NCI-H2227 (cell line): ENCODE measurements at regions not wholly inside any gene's neighbourhood (a gene's known extent, or its start where the extent isn't known, plus 50 kb on each side); places are given as distances from the start of the nearest gene placed in this dataset.

Source experiments
- DNase-seq: peaks from one replicate; lab custom pipeline; 2025; ENCODE audit not compliant: unreplicated experiment; lab: John Stamatoyannopoulos, UW

DNA sequence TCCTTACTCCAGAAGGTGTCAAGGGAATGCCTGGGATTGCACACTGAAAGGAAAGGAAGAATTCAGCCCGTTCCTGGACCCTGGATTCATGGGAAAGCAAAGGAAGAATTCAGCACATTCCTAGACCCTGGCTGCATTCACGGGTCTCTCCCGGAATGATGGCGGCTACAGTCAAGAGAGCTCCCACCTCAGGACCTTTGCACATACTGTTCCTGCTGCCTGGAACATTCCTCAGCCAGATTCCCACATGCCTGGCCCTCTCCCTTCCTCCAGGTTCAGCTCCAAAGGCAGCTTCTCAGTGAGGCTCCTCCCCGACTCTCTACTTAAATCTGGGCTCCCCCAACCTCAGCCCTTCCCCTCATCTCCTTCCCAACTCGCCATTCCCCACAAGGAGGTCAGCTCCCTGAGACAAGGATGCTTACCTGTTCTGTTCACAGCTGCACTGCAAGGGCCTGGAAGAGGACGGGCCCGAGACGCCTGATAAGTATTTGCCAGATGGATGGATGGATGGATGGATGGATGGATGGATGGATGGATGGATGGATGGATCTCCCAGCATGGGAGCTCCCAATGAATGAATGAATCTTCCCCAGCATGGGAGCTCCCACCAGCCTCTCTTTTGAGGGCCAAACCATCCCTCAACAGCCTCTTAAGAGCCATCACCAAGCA is 77.4 kb downstream of the NCOR2 start:
- DNase-seq, result no peak

DNA sequence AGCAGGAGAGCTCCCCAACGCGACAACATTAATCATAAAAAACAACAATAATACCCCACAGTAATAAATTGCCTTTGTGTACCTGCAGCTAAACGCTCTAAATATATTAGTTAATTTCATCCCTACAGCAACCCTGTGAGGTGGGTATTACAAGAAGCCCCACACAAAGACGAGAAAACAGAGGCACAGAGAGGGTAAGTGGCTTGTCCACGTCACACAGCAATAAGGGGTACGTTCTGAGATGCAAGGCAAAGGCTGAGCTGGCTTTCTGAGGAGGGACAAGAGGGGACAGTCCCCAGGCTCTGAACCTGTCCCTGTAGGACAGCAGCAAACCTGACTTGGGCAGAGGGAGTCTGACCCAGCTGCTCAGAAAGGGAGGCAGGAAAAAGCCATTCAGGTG is 78.2 kb downstream of the NCOR2 start:
- no peak for DNase-seq

DNA sequence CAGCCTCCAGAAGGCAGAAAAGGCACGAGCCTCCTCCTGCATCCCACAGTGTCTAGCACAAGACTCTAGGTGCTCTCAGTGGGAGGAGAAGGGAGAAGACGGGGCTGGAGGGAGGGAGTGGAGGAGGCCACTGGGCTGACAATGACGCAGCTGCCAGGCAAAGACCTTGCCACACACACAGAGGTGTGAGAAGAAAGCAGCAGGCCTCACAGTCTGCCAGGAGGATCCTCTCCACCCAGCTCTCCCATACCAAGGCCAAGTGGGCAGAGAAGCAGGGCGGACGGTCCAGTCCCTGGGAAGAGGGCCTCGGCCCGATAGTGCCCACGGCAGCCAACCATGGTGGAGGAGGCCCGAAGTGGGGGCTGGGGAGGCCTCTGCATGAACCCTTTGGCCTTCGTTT is 78.9 kb downstream of the NCOR2 start:
- no peak for DNase-seq

DNA sequence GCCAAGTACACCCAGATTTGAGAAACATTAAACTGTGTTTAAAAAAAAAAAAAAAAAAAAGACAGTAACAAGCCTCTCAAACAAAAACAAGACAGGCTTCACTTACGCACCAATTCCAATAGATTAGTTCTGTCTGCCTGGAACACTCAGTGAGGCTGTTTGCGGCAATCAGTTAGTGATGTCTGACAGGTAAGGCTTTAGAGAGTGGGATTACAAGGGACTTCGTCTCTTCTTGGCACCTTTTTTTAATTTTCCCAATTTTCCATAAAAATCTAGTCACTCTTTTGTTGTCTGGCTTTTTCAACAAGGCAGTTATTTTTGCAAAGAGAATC is 79.6 kb downstream of the NCOR2 start:
- DNase-seq, result no peak

DNA sequence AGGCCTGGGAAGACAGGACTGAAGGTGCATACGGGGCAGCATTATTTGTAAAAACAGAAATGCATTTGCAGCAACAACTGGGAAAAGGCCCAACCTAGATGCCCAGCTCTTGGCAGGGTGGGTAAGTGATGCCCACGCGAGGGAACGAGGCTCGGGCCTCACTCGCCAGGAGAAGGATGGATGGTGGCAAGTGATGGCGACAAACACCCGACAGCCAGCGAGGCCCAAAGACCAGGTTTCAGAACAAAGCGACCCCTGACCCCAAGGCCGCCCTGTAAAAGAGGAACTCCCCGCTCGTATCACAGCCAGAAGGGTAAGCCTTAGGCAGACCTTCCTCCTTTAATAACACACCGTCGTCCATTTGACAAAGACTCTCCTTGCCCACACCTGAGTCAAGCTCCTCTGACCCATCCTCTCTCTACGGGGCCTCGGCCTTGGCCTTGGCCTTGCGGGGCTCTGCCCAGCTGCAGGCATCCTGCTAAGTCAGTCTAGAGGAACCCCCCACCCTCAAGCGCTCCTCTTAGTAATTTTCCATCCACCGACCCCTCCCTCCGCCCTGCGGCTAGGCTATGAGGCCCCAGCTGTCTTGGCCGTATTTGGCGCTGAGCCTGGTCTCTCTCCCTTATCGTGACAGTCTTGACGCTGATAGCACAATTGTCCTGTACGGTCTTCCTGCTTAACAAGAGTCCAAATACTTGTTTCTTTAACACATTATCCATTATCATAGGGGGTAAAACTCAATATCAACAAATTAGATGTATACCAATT is 80.2 kb downstream of the NCOR2 start:
- DNase-seq, result peak; percentile 15

DNA sequence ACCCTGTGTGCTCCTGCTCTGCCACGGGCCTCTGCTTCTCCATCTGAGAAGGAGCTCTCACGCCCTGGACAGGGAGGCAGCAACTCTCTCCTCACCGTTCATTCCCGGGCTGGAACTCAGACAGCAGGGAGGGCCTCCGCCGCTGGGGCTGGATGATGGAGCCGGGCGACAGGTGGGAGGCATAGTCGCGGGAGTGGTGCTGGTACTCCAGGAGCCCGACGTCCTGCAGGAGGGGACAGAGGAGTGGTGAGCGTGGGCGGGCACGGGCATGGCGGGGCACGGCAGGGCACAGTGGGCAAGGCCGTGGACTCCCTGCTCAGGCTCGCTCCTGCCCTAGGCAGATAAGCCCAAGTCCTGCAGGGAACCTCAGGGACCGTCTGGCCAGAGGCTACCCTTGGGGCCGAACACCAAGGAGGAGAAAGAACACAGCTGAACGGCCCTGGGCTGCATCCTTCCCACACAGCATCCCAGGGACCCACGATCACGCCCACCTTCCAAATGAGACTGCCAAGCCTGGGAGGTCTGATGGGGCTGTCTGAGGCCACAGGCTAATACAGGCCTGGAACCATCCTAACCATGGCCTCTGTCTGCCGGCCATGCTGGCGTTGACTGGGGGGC is 81.0 kb downstream of the NCOR2 start:
- DNase-seq, result no peak

DNA sequence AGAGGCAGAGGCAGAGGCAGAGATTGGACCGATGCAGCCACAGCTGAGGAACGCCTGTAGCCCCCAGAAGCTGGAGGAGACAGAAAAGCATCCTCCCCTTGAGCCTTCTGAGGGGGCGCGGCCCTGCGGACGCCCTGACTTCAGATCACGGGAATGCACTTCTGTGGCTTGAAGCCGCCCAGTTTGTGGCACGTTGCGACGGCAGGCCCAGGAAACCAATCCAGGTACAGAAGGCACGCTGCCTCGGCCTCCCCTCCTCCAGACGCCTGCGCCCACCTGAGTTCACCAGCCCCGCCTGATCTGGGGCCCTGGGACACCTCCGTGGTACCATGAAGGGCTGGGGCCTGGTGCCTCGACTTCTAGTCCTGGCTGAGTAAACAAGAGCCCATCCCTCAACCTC is 82.0 kb downstream of the NCOR2 start:
- no peak for DNase-seq

DNA sequence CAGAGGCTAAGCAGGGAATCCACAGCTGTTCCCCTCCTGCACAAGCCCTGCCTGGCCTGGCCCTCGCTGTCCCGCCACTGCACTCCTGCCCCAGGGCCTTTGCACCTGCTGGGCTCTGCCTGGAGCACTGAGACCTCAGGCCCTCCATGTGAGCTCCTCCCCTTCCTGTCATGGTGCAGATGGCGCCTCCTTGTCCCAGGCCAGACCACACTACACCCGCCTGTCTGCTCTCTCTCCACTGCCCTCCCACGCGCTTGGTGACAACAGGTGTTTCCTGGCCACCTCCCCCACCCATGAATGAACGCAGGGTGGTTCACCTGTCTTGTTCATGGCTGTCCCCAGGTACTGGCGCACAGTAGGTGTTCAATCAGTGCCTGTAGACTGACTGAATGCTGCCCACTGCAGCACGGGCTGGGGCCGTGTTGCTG is 82.9 kb downstream of the NCOR2 start:
- DNase-seq, result no peak

DNA sequence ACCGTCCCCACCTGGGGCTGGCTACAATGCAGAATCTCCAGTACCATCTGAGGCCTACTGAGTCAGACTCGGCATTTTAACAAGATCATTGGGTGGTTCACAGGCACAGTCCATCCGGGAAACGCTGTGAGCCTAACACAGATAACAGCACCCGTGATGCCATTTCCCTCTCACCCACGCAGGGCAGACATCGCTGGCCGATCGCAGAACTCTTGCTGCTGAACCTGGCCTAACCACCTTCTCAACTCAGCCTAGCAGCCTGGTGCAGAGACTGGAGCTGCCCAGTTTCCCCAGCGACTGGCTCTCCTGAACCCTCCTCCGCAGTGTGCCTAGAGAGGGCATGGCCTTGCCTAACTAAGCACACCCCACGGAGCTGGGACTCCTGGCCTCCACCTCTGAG is 83.3 kb downstream of the NCOR2 start:
- DNase-seq, result no peak

DNA sequence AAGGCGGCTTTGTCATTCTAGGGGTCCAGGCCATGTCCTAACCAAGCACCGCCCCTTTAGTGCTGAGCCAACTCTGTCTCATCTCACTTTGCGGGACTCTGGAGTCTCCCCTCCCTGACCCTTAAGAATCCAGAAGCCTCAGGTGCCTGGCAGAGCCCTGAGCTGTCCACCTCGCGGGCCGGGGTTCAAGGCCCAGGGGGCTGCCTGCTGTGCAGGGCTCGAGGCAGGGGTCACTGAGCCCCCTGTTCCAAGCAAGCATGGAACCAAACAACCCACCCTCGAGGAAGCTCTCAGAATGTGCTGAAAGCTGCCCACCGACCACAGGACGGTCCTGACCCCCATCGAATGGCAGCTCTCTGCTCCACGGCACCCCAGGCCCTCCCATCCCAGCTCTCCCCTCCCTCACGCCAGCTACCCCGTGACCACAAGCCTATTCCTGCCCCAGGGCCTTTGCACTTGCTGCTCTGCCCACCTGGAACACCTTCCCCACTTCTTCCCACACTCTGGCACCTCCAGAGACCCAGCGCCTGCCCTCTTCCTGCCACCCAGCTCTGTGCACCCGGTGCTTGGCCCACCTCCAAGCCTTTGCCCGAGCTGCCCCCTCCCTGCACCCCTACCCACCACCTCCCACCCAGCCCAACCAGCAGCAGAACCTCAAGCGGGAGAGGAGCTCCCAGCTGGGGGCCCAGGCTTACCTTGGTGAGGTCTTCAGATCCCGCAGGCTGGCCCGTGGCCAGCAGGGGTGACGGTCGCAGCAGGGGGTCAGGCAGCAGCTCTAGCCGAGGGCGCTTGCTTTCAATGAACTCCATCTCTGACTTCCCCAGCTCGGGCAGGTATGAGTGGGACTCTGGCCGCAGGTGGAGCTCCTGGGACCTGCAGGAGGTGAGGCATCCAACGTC is 84.3 kb downstream of the NCOR2 start:
- DNase-seq, result no peak

DNA sequence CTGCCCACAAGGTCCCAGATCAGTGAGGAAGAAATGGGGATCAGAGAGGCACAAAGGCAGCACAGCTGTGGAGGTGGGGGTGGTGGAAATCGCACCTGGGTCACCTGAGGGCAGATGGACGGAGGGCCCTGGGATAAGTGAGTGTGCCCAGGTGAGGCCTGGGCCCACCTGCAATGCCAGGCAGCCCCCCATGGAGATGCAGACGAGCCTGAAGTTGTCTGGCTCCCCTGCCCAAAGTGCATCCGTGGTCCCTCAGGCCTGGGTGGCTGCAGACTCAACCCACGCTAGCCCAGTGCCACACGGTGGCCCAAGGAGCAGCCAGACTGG is 84.9 kb downstream of the NCOR2 start:
- no peak for DNase-seq

DNA sequence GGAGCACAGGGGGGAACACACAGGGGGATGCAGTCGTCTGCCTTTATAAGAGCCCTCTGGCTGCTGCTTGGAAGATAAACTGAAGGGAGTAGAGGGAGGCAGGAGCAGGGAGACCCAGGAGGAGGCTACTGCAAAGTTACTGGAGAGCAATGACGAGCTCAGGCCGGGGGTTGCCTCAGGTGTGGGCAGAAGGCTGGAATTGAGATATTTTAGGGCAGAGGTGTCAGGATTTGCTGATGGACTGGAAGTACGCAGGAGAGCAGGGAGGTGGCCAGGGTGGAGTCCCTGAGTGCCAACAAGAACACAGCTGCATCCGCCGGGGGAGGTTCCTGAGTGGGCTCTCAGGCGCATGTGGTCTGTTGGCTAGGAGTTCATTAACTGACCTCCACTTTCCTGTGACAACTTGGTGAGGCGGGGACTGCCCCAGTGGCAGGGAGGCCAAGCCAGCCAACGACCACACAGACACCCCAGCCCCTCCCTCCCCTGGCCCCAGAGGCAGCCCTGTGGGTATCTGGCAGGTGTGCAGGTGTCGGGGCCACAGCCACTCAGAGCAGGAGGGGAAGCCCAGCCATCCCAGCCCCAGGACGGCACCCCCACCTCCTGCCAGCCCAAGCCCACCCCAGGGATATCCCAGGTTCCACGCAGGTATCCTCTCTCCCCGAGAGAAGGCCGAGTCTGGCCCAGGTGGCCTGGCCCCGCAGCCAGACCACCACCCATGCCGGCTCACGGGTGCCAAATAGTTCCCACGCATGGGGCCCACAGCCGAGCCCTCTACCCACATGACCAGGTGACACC is 85.4 kb downstream of the NCOR2 start:
- no peak for DNase-seq

DNA sequence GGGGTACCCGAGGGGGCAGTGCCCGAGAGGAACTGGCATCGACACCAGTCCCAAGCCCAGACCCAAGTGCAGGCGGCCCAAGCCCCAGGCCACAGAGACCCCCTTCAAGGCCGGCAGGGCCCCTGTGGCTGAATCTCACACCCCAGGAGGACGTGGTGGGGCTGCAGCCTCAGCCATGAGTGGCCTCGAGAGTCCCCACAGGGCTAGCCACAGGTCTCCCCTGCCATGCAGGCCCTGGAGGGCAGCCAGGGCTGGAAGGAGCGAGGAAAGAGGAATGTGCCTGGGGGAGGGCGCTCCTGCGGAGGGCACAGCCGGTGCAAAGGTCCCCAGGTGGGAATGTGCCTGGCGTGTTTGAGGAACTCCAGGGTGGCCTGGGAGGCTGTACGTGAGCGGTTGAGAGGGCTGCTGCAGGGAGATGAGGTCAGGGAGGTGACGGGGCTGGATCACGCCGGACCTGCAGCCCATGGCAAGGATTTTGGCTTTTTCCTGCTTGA is 86.1 kb downstream of the NCOR2 start:
- no peak for DNase-seq

DNA sequence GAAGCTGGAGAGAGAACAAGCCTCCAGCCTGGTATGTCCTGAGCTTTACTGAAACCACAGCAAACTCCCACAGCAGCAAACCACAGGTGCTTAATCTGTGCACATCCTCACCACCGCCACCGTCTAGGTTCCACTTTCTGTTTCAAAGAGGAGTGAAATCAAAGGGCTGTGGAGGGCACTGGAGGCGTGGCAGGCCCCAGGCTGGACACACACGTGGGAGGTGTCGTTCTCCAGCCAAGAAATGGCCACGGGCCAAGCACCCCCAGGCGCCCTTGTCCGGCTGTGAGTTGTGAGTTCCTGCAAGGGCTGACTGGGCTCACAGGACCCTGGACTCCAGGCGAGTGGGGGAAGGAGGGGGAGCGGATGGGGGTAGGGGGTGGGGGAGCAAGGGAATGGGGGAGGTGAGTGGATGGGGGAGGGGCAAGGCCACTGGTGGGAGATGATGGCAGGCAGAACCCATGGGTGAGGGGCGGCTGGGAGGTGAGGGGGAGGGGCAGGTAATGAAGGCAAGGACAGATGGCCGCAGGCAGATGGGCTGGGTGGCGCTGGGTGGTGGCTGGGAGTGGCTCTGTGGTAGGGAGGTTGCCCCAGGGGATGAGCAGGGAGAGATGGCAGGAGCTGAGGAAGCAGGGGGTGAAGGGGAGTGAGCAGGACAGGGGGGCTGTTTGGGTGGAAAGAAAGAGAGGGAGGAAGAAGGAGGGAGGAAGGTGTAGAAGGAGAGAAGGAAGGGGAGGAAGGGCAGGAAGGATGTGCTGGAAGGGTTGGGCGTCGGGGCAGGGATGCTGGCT is 86.7 kb downstream of the NCOR2 start:
- no peak for DNase-seq

DNA sequence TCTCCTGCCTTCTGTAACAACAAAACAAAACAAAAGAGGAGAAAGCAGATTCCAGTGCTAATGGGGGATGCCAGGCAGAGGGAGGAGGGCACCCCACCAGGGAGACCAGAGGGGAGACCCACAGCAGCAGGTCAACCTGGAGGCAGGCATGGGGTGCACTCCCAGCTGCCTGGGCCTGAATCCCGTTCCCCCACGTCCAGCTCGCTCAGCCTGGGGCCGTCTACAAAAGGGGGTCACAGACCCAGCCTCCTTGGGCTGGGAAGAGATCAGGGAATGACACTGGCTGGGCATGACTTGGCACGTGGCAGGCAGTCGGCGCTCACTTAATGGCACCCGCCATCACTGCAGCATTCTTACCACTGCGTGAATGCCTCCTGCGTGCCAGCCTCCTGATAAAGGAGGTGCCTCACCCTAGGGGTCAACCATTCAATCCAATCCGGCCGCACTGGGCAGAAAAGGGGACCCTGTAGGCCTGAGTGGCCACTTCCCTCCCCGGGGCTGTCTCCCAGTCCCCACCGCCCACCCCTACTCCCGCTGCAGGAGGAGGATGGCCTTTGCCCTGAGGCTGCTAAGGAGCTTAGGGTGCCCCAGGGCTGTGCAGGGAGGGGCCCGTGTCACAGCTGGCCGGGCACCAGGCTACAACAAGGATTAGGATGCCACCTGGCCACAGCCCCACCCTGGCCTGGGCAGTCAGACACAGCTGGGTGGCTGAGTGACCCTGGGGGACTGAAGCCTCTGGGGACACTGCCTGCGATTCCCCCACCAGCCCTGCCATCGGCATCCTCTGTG is 87.5 kb downstream of the NCOR2 start:
- no peak for DNase-seq

DNA sequence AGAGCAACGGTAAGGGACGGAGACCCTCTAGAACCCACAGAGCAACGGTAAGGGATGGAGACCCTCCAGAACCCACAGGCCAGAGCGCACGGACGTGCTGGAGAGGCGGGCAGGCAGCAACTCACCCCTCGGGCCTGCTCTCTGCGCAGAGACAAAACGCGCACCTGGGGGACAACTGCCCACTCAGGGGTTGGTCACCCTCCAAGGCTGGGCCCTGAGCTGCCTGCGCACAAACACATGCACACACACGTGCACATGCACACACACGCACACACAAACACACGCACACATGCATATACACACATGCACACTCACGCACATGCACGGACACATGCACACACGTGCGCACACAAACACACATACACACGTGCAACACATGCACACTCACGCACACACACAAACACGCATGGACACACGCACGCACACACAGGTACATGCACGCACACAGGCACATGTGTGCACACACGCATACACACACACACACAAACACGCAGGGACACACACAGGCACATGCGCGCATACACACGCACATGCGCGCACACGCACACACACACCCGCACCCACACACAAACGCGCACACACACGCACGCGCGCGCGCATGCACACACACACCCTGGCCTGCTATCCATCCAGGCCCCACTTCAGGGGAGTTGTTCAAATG is 88.3 kb downstream of the NCOR2 start:
- no peak for DNase-seq

DNA sequence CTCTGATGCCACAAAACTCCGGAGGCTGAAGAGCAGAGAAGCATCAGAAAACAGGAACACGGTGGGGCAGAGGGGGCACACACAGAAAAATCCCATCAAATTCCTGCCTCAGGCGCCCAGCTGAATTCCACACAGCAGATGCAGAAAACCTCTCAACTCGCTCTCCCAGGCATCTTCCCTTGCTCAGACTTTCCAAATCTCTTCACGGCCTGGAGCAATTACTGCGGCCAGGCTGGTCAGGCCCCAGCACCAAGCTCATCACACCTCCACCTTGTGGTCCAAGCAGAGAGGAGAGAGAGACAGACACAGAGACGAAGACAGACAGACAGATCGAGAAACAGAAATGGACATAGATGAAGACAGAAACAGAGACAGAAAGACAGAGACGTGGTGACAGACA is 89.0 kb downstream of the NCOR2 start:
- no peak for DNase-seq

DNA sequence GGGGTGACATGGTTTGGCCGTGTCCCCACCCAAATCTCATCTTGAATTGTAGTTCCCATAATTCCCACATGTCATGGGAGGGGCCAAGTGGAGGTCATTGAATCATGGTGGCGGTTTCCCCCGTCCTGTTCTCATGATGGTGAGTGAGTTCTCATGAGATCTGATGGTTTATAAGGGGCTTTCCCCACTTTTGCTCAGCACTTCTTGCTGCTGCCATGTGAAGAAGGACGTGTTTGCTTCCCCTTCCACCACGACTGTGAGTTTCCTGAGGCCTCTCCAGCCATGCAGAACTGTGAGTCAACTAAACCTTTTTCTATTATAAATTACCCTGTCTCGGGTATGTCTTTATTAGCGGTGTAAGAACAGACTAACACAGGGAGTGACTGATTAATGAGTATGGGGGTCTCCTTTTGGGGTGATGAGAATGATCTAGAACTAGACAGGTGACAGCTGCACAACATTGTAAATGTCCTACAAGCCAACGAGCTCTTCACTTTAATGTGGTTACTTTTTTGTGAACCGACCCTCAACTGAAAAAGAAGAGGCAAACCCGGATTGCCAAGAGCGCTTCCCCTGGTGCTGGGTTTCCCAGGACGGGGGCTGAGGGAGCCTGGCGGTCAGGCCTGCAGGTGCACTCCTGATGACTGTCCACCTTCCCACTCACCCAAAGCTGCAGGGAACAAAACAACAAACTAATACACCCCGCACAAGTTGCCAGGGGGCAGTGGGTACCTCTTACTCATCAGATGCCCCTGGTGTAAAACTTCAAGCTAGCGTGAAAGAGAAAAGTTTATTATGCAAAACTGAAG is 90.1 kb downstream of the NCOR2 start:
- DNase-seq, result no peak
